OCI-LY7 (cell line): ENCODE measurements at regions not wholly inside any gene's neighbourhood (a gene's known extent, or its start where the extent isn't known, plus 50 kb on each side); places are given as distances from the start of the nearest gene placed in this dataset.

Experiments used
- BruUV-seq: library from RNA; stranded (reverse); fragments of 400-500 nt; replicated peaks from 2 replicates; lab custom pipeline; 2021; lab: Mats Ljungman, UMichigan
- CTCF ChIA-PET: fragments of 300-600 bp; sonication (Branson Sonifier 250); formaldehyde crosslinking; loops from one replicate; lab custom pipeline; 2022; ENCODE audit warnings: antibody characterized with exemption; ENCODE audit not compliant: unreplicated experiment; lab: Charles Lee
- POLR2A ChIA-PET: fragments of 300-600 bp; sonication (Branson Sonifier 250); formaldehyde crosslinking; loops from one replicate; lab custom pipeline; 2022; ENCODE audit warnings: antibody characterized with exemption; lab: Charles Lee
- DNase-seq: peaks from one replicate; pipeline ENCODE4 v3.0.0-alpha.2; 2015; ENCODE audit warnings: low spot score
- H2AFZ ChIP-seq: fragments of 200-600 bp; sonication (generic), shearing (Covaris generic); 2 replicates; pipeline ENCODE4 v1.6.1; 2014; ENCODE audit warnings: mild to moderate bottlenecking, antibody characterized with exemption, low read length, moderate library complexity
- H3K27ac ChIP-seq: fragments of 200-600 bp; sonication (generic); 2 replicates; pipeline ENCODE4 v1.5.1; 2014; ENCODE audit warnings: mixed run types, low read depth, mild to moderate bottlenecking, moderate library complexity, low read length, inconsistent platforms; ENCODE audit not compliant: poor library complexity, severe bottlenecking
- H3K36me3 ChIP-seq: fragments of 200-600 bp; sonication (generic); 2 replicates; pipeline ENCODE4 v1.6.1; 2014; ENCODE audit warnings: mild to moderate bottlenecking, antibody characterized with exemption, low read length, moderate library complexity, mixed read lengths; ENCODE audit not compliant: insufficient read depth
- H3K4me1 ChIP-seq: fragments of 200-600 bp; sonication (generic); 2 replicates; pipeline ENCODE4 v1.5.1; 2014; ENCODE audit warnings: mild to moderate bottlenecking, low read length; ENCODE audit not compliant: insufficient read depth, poor library complexity, severe bottlenecking
- H3K4me2 ChIP-seq: fragments of 200-600 bp; sonication (generic); 2 replicates; pipeline ENCODE4 v1.6.1; 2014; ENCODE audit warnings: mild to moderate bottlenecking, low read length
- H3K4me3 ChIP-seq: fragments of 200-600 bp; sonication (generic); 2 replicates; pipeline ENCODE4 v1.5.1; 2014; ENCODE audit warnings: mild to moderate bottlenecking, low read depth, low read length; ENCODE audit not compliant: poor library complexity, severe bottlenecking
- H3K79me2 ChIP-seq: fragments of 200-600 bp; sonication (generic); 2 replicates; pipeline ENCODE4 v1.6.1; 2016; ENCODE audit warnings: low read depth, mild to moderate bottlenecking, low read length, moderate library complexity, mixed read lengths; ENCODE audit not compliant: insufficient read depth
- H3K9me2 ChIP-seq: fragments of 200-600 bp; sonication (generic); 2 replicates; pipeline ENCODE4 v1.6.1; 2016; ENCODE audit warnings: mild to moderate bottlenecking, low read length, mixed read lengths; ENCODE audit not compliant: insufficient read depth
- H3K9me3 ChIP-seq: fragments of 200-600 bp; sonication (generic); 2 replicates; pipeline ENCODE4 v1.6.1; 2014; ENCODE audit warnings: mild to moderate bottlenecking, mixed run types, low read length, mixed read lengths
- H4K20me1 ChIP-seq: fragments of 200-600 bp; sonication (generic); 2 replicates; pipeline ENCODE4 v1.6.1; 2014; ENCODE audit warnings: mild to moderate bottlenecking, antibody characterized with exemption, low read length, moderate library complexity, mixed read lengths; ENCODE audit not compliant: insufficient read depth
- CTCF ChIP-seq: fragments of 200-600 bp; sonication (generic); conservative IDR thresholded peaks from 2 replicates; pipeline ENCODE4 v1.5.1; 2014; ENCODE audit warnings: mild to moderate bottlenecking, antibody characterized with exemption, low read length, moderate library complexity, mixed read lengths
- EZH2phosphoT487 ChIP-seq: fragments of 200-600 bp; sonication (generic); IDR thresholded peaks from 2 replicates; pipeline ENCODE4 v1.6.1; 2018; ENCODE audit warnings: low read depth, borderline replicate concordance, mild to moderate bottlenecking, mixed run types, antibody characterized with exemption, low read length, moderate library complexity, mixed read lengths
- intact Hi-C: fragments of 100-400 bp; cut with micrococcal nuclease; formaldehyde crosslinking; loops from one replicate; pipeline ENCODE4 v1.10.0; 2022; ENCODE audit not compliant: unreplicated experiment

- Histone ChIP-seq H3K9me3 (no peaks in the 10 kb centered on the region), H4K20me1 (no peaks in the 10 kb centered on the region), H3K9me2 (no peaks in the 10 kb centered on the region), H3K4me2 (no peak overlapping the region), H3K4me1 (no peaks in the 10 kb centered on the region), H3K27ac (no peak overlapping the region), H3K4me3 (no peak overlapping the region), H3K36me3 (no peaks in the 10 kb centered on the region), H2AFZ (no peak overlapping the region), H3K79me2 (no peaks in the 10 kb centered on the region)
- ChIA-PET POLR2A (no interaction called here), CTCF (no interaction called here)
- TF ChIP-seq EZH2phosphoT487 (no peak), CTCF (no peak)
- no peak for DNase-seq
- intact Hi-C loops = no loop called here
- no TSS peak for BruUV-seq
Measured at GRCh38 chr7:8362723-8363369, 70.6 kb upstream of the NXPH1 start.

GRCh38 chr7:8363407-8364015 is 69.9 kb upstream of the NXPH1 start:
- CTCF ChIA-PET = no interaction called here

More at GRCh38 chr7:8363407-8364015, 69.9 kb upstream of the NXPH1 start:
- TF ChIP-seq EZH2phosphoT487 = no peak
- TF ChIP-seq CTCF = no peak
- BruUV-seq = no TSS peak
- POLR2A ChIA-PET = no interaction called here
- no peak overlapping the region for H2AFZ ChIP-seq
- no peak overlapping the region for H3K27ac ChIP-seq
- no peaks in the 10 kb centered on the region for H3K79me2 ChIP-seq
- no peaks in the 10 kb centered on the region for H3K36me3 ChIP-seq
- H3K4me1 ChIP-seq = no peaks in the 10 kb centered on the region
- intact Hi-C loops = no loop called here
- no peak overlapping the region for H3K4me3 ChIP-seq
- H3K9me2 ChIP-seq = no peaks in the 10 kb centered on the region
- H3K9me3 ChIP-seq = no peaks in the 10 kb centered on the region
- H4K20me1 ChIP-seq = no peaks in the 10 kb centered on the region
- no peak for DNase-seq
- H3K4me2 ChIP-seq = no peak overlapping the region
